Heart right ventricle (tissue), 16 donors: ENCODE measurements at regions not wholly inside any gene's neighbourhood (a gene's known extent, or its start where the extent isn't known, plus 50 kb on each side); places are given as distances from the start of the nearest gene placed in this dataset.
A peak's percentile ranks its signal among the peaks of the same experiment; 100 is the strongest.

Experiments used
- ATAC-seq, 8 donors: fragments of 200-7000 bp; cut with Tn5 transposase; one replicate each; pipeline ENCODE4 v1.9.1; 2020; ENCODE audit warnings: mild to moderate bottlenecking in 8 of 8, moderate library complexity in 8 of 8, moderate number of reproducible peaks in 1 of 8
- DNase-seq, 2 donors: peaks; one replicate each; pipeline ENCODE4 v3.0.0-alpha.2; 2020
- H3K27ac ChIP-seq, 10 donors: fragments of 200-600 bp; sonication (generic) in 2 of 10; one replicate each; pipeline versions ENCODE4 v1.5.0 to v1.8.0; 2020 to 2022; ENCODE audit warnings: mild to moderate bottlenecking in 3 of 10
- H3K27me3 ChIP-seq, 7 donors: fragments of 200-600 bp; one replicate each; pipeline ENCODE4 v1.8.0; 2021 to 2022; ENCODE audit warnings: mild to moderate bottlenecking in 2 of 7
- H3K36me3 ChIP-seq, 9 donors: fragments of 200-600 bp; sonication (generic) in 1 of 9; one replicate each; pipeline versions ENCODE4 v1.5.0 to v1.8.0; 2020 to 2022; ENCODE audit warnings: mild to moderate bottlenecking in 2 of 9
- H3K4me1 ChIP-seq, 9 donors: fragments of 200-600 bp; sonication (generic) in 1 of 9; one replicate each; pipeline versions ENCODE4 v1.5.0 to v1.8.0; 2020 to 2022; ENCODE audit warnings: mild to moderate bottlenecking in 4 of 9
- H3K4me3 ChIP-seq, 10 donors: fragments of 200-600 bp; sonication (generic) in 2 of 10; one replicate each; pipeline versions ENCODE4 v1.5.0 to v1.8.0; 2020 to 2022; ENCODE audit warnings: mild to moderate bottlenecking in 7 of 10, moderate library complexity in 2 of 10
- H3K9me3 ChIP-seq, 11 donors: fragments of 200-600 bp in 10 of 11; sonication (generic) in 2 of 11; one replicate each; pipeline versions ENCODE4 v1.5.0 to v1.8.0; 2013 to 2022; ENCODE audit warnings: mild to moderate bottlenecking in 2 of 11, control low read depth in 1 of 11, moderate library complexity in 1 of 11
- CTCF ChIP-seq, 9 donors: fragments of 200-600 bp; sonication (generic) in 2 of 9; IDR thresholded peaks; one replicate each; pipeline versions ENCODE4 v1.5.0 to v1.8.0; 2021 to 2022; ENCODE audit warnings: antibody characterized with exemption in 9 of 9, mild to moderate bottlenecking in 5 of 9, moderate library complexity in 1 of 9
- WGBS, 2 donors: extraction: QIAGEN DNeasy Blood & Tissue Kit; methylation state at CpG; one replicate each; pipeline ENCODE4 v1.1.7; 2013; ENCODE audit warnings: inconsistent platforms in 1 of 2; 5-methylcytosine and 5-hydroxymethylcytosine counted together
- intact Hi-C, 10 donors: fragments of 100-400 bp; cut with DNase I; formaldehyde crosslinking; loops; one replicate each; pipeline versions ENCODE4 v1.11.1 to v1.14.2; 2022
- donor health status: Arrhythmogenic right ventricular cardiomyopathy.
- donor health status: ischemic (EF 13 %, LVEDD 7.1; RV severe dilation, severe dysfunction).
- donor health status: healthy with polysubstance abuse.
- donor health status: DM: no; HTN: yes; CAD: no.
- donor health status: DM: no; HTN: no; CAD: no.
- donor health status: ischemic (EF 25% LVEDD 6.9; RV normal size, moderate dysfunction).
- donor health status: ischemic (EF 25% LVEDD 5.7; RV mildly dilated, moderate dysfunction).
- donor health status: healthy.
- donor health status: DM: yes; HTN: yes; CAD: no.
- donor health status: Ischemic cardiomyopathy.
- donor health status: ischemic (EF 35%, LVEDD 5.7; RV mildly dilated, moderate dysfunction).
- donor health status: nonischemic (EF 11% LVEDD 7.7; RV severe dilation, severe dysfunction).
- donor health status: DM: yes; HTN: yes; CAD: no.
- donor health status: PGD.
- donor health status: ischemic (EF 29% LVEDD 5.4; RV normal size, mild dysfunction).
- donor health status: nonischemic (EF 23%, LVEDD 6.1; RV moderate dilation, normal function).

GRCh38 chrX:99887918-99888317 lies 522.2 kb downstream of the PCDH19 start:
- WGBS, 2 donors: 86 to 91% methylated on average over 13 to 18 of the region's 18 CpGs
- Histone ChIP-seq H3K9me3 (peaks cover 0 to 12% (median 0%) of the 10 kb centered on the region in 11 donors), H3K27me3 (no peaks in the 10 kb centered on the region), H3K4me1 (no peaks in the 10 kb centered on the region), H3K4me3 (no peak overlapping the region), H3K36me3 (no peaks in the 10 kb centered on the region), H3K27ac (no peak overlapping the region)
- ATAC-seq (no peak), DNase-seq (no peak)
- intact Hi-C loops: no loop called here
- no peak for TF ChIP-seq CTCF (IDR thresholded peaks at IDR 0.05)

- H3K36me3 ChIP-seq: no peaks in the 10 kb centered on the region
- intact Hi-C loops: no loop called here
- TF ChIP-seq CTCF (IDR thresholded peaks at IDR 0.05): peak in 1 of 9 donors; percentile 18
- no peak overlapping the region for H3K27ac ChIP-seq
- H3K27me3 ChIP-seq: peaks cover 0 to 9% (median 0%) of the 10 kb centered on the region in 7 donors
- no peak overlapping the region for H3K4me3 ChIP-seq
- no peaks in the 10 kb centered on the region for H3K9me3 ChIP-seq
- H3K4me1 ChIP-seq: no peaks in the 10 kb centered on the region
- WGBS, 2 donors: 58% methylated on average over 1 of the region's 1 CpG
- DNase-seq: no peak
- no peak for ATAC-seq
Measured at GRCh38 chrX:99857455-99857854, 552.6 kb downstream of the PCDH19 start.

- Histone ChIP-seq H3K4me3 (no peak overlapping the region), H3K27me3 (peaks cover 0 to 4% (median 0%) of the 10 kb centered on the region in 7 donors), H3K36me3 (no peaks in the 10 kb centered on the region), H3K27ac (no peak overlapping the region), H3K4me1 (no peaks in the 10 kb centered on the region), H3K9me3 (peaks cover 0 to 8% (median 0%) of the 10 kb centered on the region in 11 donors)
- no peak for DNase-seq
- whole genome bisulfite sequencing, 2 donors: 56 to 63% methylated on average over 1 of the region's 1 CpG
- ATAC-seq: no peak
- intact Hi-C loops: no loop called here
- TF ChIP-seq CTCF (IDR thresholded peaks at IDR 0.05): no peak
Measured at GRCh38 chrX:99833821-99834220, 576.3 kb downstream of the PCDH19 start.

GRCh38 chrX:99820197-99820596 lies 589.9 kb downstream of the PCDH19 start:
- H3K4me3 ChIP-seq: no peak overlapping the region
- H3K9me3 ChIP-seq: peaks cover 0 to 5% (median 0%) of the 10 kb centered on the region in 11 donors
- ATAC-seq (no peak), DNase-seq (no peak)
- H3K27ac ChIP-seq: no peak overlapping the region
- H3K36me3 ChIP-seq: no peaks in the 10 kb centered on the region
- no peaks in the 10 kb centered on the region for H3K4me1 ChIP-seq
- 52 to 59% methylated on average over 2 of the region's 2 CpGs for WGBS, 2 donors
- TF ChIP-seq CTCF (IDR thresholded peaks at IDR 0.05): no peak
- intact Hi-C loops: no loop called here
- H3K27me3 ChIP-seq: peaks cover 0 to 8% (median 0%) of the 10 kb centered on the region in 7 donors
